ENCODE measurements at regions not wholly inside any gene's neighbourhood (a gene's known extent, or its start where the extent isn't known, plus 50 kb on each side); places are given as distances from the start of the nearest gene placed in this dataset.
"Not testable (repeated sequence)": the region's sequence is repeated elsewhere in the genome, so short reads cannot be mapped to it uniquely, and the experiment has no call there.

GRCh38 chr16:60979119-60979518, 1057.1 kb downstream of the CDH8 start:
- no peak for TF ChIP-seq POLR2A (IDR thresholded peaks at IDR 0.05)
- TF ChIP-seq CTCF (IDR thresholded peaks at IDR 0.05) = no peak
- no peak for TF ChIP-seq POLR2AphosphoS5 (IDR thresholded peaks at IDR 0.05)
- no peak for TF ChIP-seq EP300 (IDR thresholded peaks at IDR 0.05)
- H3K4me1 ChIP-seq = no peaks in the 10 kb centered on the region
- no peak overlapping the region for H3K27ac ChIP-seq
- H3K36me3 ChIP-seq = no peaks in the 10 kb centered on the region
- no peaks in the 10 kb centered on the region for H3K27me3 ChIP-seq
- no peak for DNase-seq (ENCODE audit: low spot score in 2 of 2)
- H3K4me3 ChIP-seq = no peak overlapping the region
- 67% methylated on average over 2 of the region's 2 CpGs for WGBS
- H3K9me3 ChIP-seq = no peaks in the 10 kb centered on the region

GRCh38 chr16:60949800-60950199, 1086.4 kb downstream of the CDH8 start:
- TF ChIP-seq POLR2A (IDR thresholded peaks at IDR 0.05) (no peak), POLR2AphosphoS5 (IDR thresholded peaks at IDR 0.05) (no peak), CTCF (IDR thresholded peaks at IDR 0.05) (no peak), EP300 (IDR thresholded peaks at IDR 0.05) (no peak)
- WGBS = 47% methylated on average over 5 of the region's 5 CpGs
- H3K9me3 ChIP-seq = no peaks in the 10 kb centered on the region

GRCh38 chr16:60945225-60945624, 1091.0 kb downstream of the CDH8 start:
- H3K4me3 ChIP-seq = no peak overlapping the region
- H3K4me1 ChIP-seq = no peaks in the 10 kb centered on the region
- H3K36me3 ChIP-seq = no peaks in the 10 kb centered on the region
- DNase-seq (ENCODE audit: low spot score in 2 of 2) = no peak
- no peaks in the 10 kb centered on the region for H3K27me3 ChIP-seq
- TF ChIP-seq POLR2A (IDR thresholded peaks at IDR 0.05) (no peak), EP300 (IDR thresholded peaks at IDR 0.05) (no peak), CTCF (IDR thresholded peaks at IDR 0.05) (no peak), POLR2AphosphoS5 (IDR thresholded peaks at IDR 0.05) (no peak)
- no peaks in the 10 kb centered on the region for H3K9me3 ChIP-seq
- 2% methylated on average over 2 of the region's 2 CpGs for WGBS
- no peak overlapping the region for H3K27ac ChIP-seq

More at GRCh38 chr16:60949800-60950199, 1086.4 kb downstream of the CDH8 start:
- no peaks in the 10 kb centered on the region for H3K36me3 ChIP-seq
- no peaks in the 10 kb centered on the region for H3K27me3 ChIP-seq
- H3K4me3 ChIP-seq = no peak overlapping the region
- no peak for DNase-seq (ENCODE audit: low spot score in 2 of 2)
- H3K27ac ChIP-seq = no peak overlapping the region
- no peaks in the 10 kb centered on the region for H3K4me1 ChIP-seq

GRCh38 chr16:60936189-60936588, 1100.0 kb downstream of the CDH8 start:
- not testable (repeated sequence) for H3K4me1 ChIP-seq; H3K4me3 ChIP-seq; H3K9me3 ChIP-seq; H3K27me3 ChIP-seq; DNase-seq (ENCODE audit: low spot score in 2 of 2); H3K36me3 ChIP-seq; H3K27ac ChIP-seq
- WGBS = 93% methylated on average over 10 of the region's 10 CpGs

GRCh38 chr16:60932600-60932999, 1103.6 kb downstream of the CDH8 start:
- no peak overlapping the region for H3K27ac ChIP-seq
- no peaks in the 10 kb centered on the region for H3K27me3 ChIP-seq
- H3K4me3 ChIP-seq = no peak overlapping the region
- no peak for TF ChIP-seq POLR2A (IDR thresholded peaks at IDR 0.05)
- TF ChIP-seq POLR2AphosphoS5 (IDR thresholded peaks at IDR 0.05) = no peak
- no peak for TF ChIP-seq CTCF (IDR thresholded peaks at IDR 0.05)
- TF ChIP-seq EP300 (IDR thresholded peaks at IDR 0.05) = no peak
- no peaks in the 10 kb centered on the region for H3K9me3 ChIP-seq
- 93% methylated on average over 3 of the region's 3 CpGs for WGBS
- DNase-seq (ENCODE audit: low spot score in 2 of 2) = no peak
- H3K36me3 ChIP-seq = no peaks in the 10 kb centered on the region
- no peaks in the 10 kb centered on the region for H3K4me1 ChIP-seq

- Histone ChIP-seq H3K9me3 (no peaks in the 10 kb centered on the region), H3K4me1 (no peaks in the 10 kb centered on the region), H3K27me3 (no peaks in the 10 kb centered on the region), H3K36me3 (no peaks in the 10 kb centered on the region), H3K4me3 (no peak overlapping the region), H3K27ac (no peak overlapping the region)
- DNase-seq (ENCODE audit: low spot score in 2 of 2) = no peak
- WGBS = 82% methylated on average over 5 of the region's 5 CpGs
- TF ChIP-seq POLR2AphosphoS5 (IDR thresholded peaks at IDR 0.05) (no peak), CTCF (IDR thresholded peaks at IDR 0.05) (no peak), POLR2A (IDR thresholded peaks at IDR 0.05) (no peak), EP300 (IDR thresholded peaks at IDR 0.05) (no peak)
These were observed 1105.9 kb downstream of the CDH8 start for GRCh38 chr16:60930291-60930690.
